OCI-LY1 (cell line): ENCODE measurements at regions not wholly inside any gene's neighbourhood (a gene's known extent, or its start where the extent isn't known, plus 50 kb on each side); places are given as distances from the start of the nearest gene placed in this dataset.

ENCODE experiments used
- EZH2 ChIP-seq: fragments of 200-600 bp; sonication (generic), shearing (Covaris generic); IDR thresholded peaks from 2 replicates; pipeline ENCODE4 v1.8.0; 2017; ENCODE audit warnings: borderline replicate concordance, mixed run types, mild to moderate bottlenecking, antibody characterized with exemption, low read length, moderate library complexity, mixed read lengths
- TF ChIP-seq, protein P1 (sequence below): fragments of 200-600 bp; sonication (generic), shearing (Covaris generic); IDR thresholded peaks from 2 replicates; pipeline ENCODE4 v1.5.1; 2017; ENCODE audit warnings: mild to moderate bottlenecking, antibody characterized with exemption, low read length, moderate library complexity, mixed read lengths

DNA sequence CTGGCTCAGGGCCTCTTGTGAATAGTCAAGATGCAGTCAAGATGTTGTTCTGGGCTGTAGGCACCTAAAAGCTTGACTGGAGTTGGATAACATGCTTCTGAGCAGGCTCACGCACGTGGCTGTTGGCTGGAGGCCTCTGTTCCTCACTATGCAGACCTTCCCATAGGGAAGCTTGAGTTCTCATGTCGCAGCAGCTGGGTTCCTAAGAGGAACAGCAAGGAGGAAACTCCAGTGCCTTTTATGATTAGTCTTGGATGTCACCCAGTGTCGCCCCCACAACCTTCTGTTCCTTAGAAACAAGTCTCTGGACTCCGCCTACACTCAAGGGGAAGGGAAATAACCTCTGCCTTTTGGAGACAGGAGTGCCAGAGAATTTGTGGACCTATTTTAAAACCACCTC is 210.7 kb downstream of the BCAS1 start:
- TF ChIP-seq, protein P1, sequence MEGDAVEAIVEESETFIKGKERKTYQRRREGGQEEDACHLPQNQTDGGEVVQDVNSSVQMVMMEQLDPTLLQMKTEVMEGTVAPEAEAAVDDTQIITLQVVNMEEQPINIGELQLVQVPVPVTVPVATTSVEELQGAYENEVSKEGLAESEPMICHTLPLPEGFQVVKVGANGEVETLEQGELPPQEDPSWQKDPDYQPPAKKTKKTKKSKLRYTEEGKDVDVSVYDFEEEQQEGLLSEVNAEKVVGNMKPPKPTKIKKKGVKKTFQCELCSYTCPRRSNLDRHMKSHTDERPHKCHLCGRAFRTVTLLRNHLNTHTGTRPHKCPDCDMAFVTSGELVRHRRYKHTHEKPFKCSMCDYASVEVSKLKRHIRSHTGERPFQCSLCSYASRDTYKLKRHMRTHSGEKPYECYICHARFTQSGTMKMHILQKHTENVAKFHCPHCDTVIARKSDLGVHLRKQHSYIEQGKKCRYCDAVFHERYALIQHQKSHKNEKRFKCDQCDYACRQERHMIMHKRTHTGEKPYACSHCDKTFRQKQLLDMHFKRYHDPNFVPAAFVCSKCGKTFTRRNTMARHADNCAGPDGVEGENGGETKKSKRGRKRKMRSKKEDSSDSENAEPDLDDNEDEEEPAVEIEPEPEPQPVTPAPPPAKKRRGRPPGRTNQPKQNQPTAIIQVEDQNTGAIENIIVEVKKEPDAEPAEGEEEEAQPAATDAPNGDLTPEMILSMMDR: no peak
- no peak for TF ChIP-seq EZH2
